Endothelial cell of umbilical vein (primary cell): ENCODE measurements at regions not wholly inside any gene's neighbourhood (a gene's known extent, or its start where the extent isn't known, plus 50 kb on each side); places are given as distances from the start of the nearest gene placed in this dataset.

Experiments used
- BruUV-seq: library from RNA; stranded (reverse); fragments of 400-500 nt; replicated peaks from 2 replicates; lab custom pipeline; 2021; lab: Mats Ljungman, UMichigan
- CTCF ChIA-PET: fragments of 300-600, 350-600 bp; sonication (Branson Sonifier 250); formaldehyde crosslinking; loops from one replicate; lab custom pipeline; 2021; ENCODE audit warnings: antibody characterized with exemption, inconsistent platforms; lab: Charles Lee
- POLR2A ChIA-PET: fragments of 300-600, 350-600 bp; sonication (Branson Sonifier 250); formaldehyde crosslinking; loops from one replicate; lab custom pipeline; 2021; ENCODE audit warnings: antibody characterized with exemption, inconsistent platforms; lab: Charles Lee
- DNase-seq: peaks from one replicate; pipeline ENCODE4 v3.0.0-alpha.2; 2011; ENCODE audit warnings: low read depth, low spot score
- FAIRE-seq: peaks from 2 replicates; lab custom pipeline; 2011; peaks lifted over from hg19 to GRCh38; lab: Jason Lieb, UNC
- H2AFZ ChIP-seq: 2 replicates; pipeline ENCODE4 v1.6.0; 2012; ENCODE audit warnings: low read depth, low read length, control low read depth, inconsistent platforms
- H3K27ac ChIP-seq: 2 replicates; pipeline ENCODE4 v1.5.1; 2011; ENCODE audit warnings: low read depth, mild to moderate bottlenecking, control low read depth, low read length, moderate library complexity; ENCODE audit not compliant: insufficient read depth
- H3K27me3 ChIP-seq, 2 experiments: 2 replicates each; pipeline versions ENCODE4 v1.6.0 to v1.6.1; 2011; ENCODE audit warnings: low read length in 2 of 2, mixed read lengths in 1 of 2; ENCODE audit not compliant: control insufficient read depth in 2 of 2, insufficient read depth in 2 of 2
- H3K36me3 ChIP-seq, 2 experiments: 2 replicates in 1 of 2; 3 replicates in 1 of 2; pipeline ENCODE4 v1.5.1; 2011; ENCODE audit warnings: low read length in 2 of 2, mild to moderate bottlenecking in 1 of 2, moderate library complexity in 1 of 2; ENCODE audit not compliant: control insufficient read depth in 2 of 2, insufficient read depth in 2 of 2; ENCODE audit errors: extremely low read depth in 1 of 2
- H3K4me1 ChIP-seq: 3 replicates; pipeline ENCODE4 v1.5.1; 2011; ENCODE audit warnings: mild to moderate bottlenecking, low read length; ENCODE audit not compliant: control insufficient read depth, insufficient read depth; ENCODE audit errors: extremely low read depth
- H3K4me2 ChIP-seq: 2 replicates; pipeline ENCODE4 v1.6.1; 2011; ENCODE audit warnings: low read length, control low read depth, mixed read lengths; ENCODE audit not compliant: insufficient read depth
- H3K4me3 ChIP-seq, 3 experiments: fragments of 200-600 bp in 1 of 3; sonication (generic), shearing (Covaris generic) in 1 of 3; replicated peaks in 1 of 3; 2 replicates each; pipeline ENCODE4 v1.5.1; 2011 to 2016; ENCODE audit warnings: control low read depth in 3 of 3, low read length in 3 of 3, mild to moderate bottlenecking in 2 of 3, inconsistent platforms in 1 of 3, low read depth in 1 of 3, moderate library complexity in 1 of 3; ENCODE audit not compliant: insufficient read depth in 1 of 3
- H3K79me2 ChIP-seq: 2 replicates; pipeline ENCODE4 v1.6.0; 2012; ENCODE audit warnings: low read length, inconsistent platforms; ENCODE audit not compliant: control insufficient read depth, insufficient read depth
- H3K9ac ChIP-seq: replicated peaks from 2 replicates; pipeline ENCODE3; 2011; ENCODE audit warnings: low read length, control low read depth; ENCODE audit not compliant: insufficient read depth; ENCODE audit errors: extremely low read depth
- H3K9me1 ChIP-seq: replicated peaks from 3 replicates; pipeline ENCODE4 v1.6.0; 2011; ENCODE audit warnings: mild to moderate bottlenecking, low read length; ENCODE audit not compliant: control insufficient read depth, insufficient read depth; ENCODE audit errors: extremely low read depth
- H3K9me3 ChIP-seq: replicated peaks from 2 replicates; pipeline ENCODE4 v1.5.1; 2012; ENCODE audit warnings: low read length, inconsistent platforms; ENCODE audit not compliant: control insufficient read depth, insufficient read depth
- H4K20me1 ChIP-seq: replicated peaks from 2 replicates; pipeline ENCODE3; 2011; ENCODE audit warnings: mild to moderate bottlenecking, low read length; ENCODE audit not compliant: control insufficient read depth, insufficient read depth; ENCODE audit errors: extremely low read depth
- CTCF ChIP-seq, 2 donors: IDR thresholded peaks; 1 replicate in 1 of 2; 2 replicates in 1 of 2; pipeline ENCODE4 v1.5.1; 2011; ENCODE audit warnings: low read length in 2 of 2, mild to moderate bottlenecking in 2 of 2, moderate library complexity in 2 of 2, control low read depth in 1 of 2, inconsistent platforms in 1 of 2, low read depth in 1 of 2; ENCODE audit not compliant: insufficient read depth in 1 of 2; ENCODE audit errors: extremely low read depth in 1 of 2
- EZH2 ChIP-seq: IDR thresholded peaks from 2 replicates; pipeline ENCODE4 v1.6.1; 2012; ENCODE audit warnings: borderline replicate concordance, low read depth, mild to moderate bottlenecking, moderate library complexity, low read length, inconsistent platforms; ENCODE audit not compliant: severe bottlenecking
- FOS ChIP-seq: IDR thresholded peaks from 2 replicates; pipeline ENCODE4 v1.6.1; 2011; ENCODE audit warnings: mild to moderate bottlenecking, low read length, moderate library complexity, borderline replicate concordance; ENCODE audit not compliant: insufficient read depth
- GATA2 ChIP-seq: IDR thresholded peaks from 2 replicates; pipeline ENCODE4 v1.7.0; 2011; ENCODE audit warnings: low read depth, mild to moderate bottlenecking, moderate library complexity, mixed read lengths, low read length; ENCODE audit not compliant: insufficient read length, insufficient read depth
- JUN ChIP-seq: IDR thresholded peaks from 2 replicates; pipeline ENCODE4 v1.6.1; 2011; ENCODE audit warnings: borderline replicate concordance, low read depth; ENCODE audit not compliant: insufficient read length, insufficient read depth
- MAX ChIP-seq: IDR thresholded peaks from 2 replicates; pipeline ENCODE4 v1.6.1; 2011; ENCODE audit not compliant: insufficient read depth, insufficient read length
- MYC ChIP-seq: IDR thresholded peaks from one replicate; pipeline ENCODE4 v1.6.1; 2011; ENCODE audit warnings: mild to moderate bottlenecking, low read depth, low read length
- POLR2A ChIP-seq: IDR thresholded peaks from 2 replicates; pipeline ENCODE4 v1.6.1; 2012; ENCODE audit warnings: low read depth, mild to moderate bottlenecking, control low read depth, low read length
- POLR2AphosphoS5 ChIP-seq: IDR thresholded peaks from 2 replicates; pipeline ENCODE4 v1.6.1; 2012; ENCODE audit warnings: low read depth, mild to moderate bottlenecking, control low read depth, low read length, moderate library complexity; ENCODE audit not compliant: insufficient read depth
- dilution Hi-C: fragments of 300-500 bp; cut with MboI; formaldehyde crosslinking; loops from one replicate; pipeline ENCODE4 v1.15.0; 2019; ENCODE audit warnings: low sequenced_read_pairs; ENCODE audit not compliant: extremely low pct_ligation_motif_present
- intact Hi-C: fragments of 100-400 bp; cut with micrococcal nuclease; formaldehyde crosslinking; loops from one replicate; pipeline ENCODE4 v1.10.0; 2022

GRCh38 chr9:85244856-85245255, 496.9 kb downstream of the AGTPBP1 start:
- Histone ChIP-seq H3K4me2 (no peak overlapping the region), H3K9me3 (no peaks in the 10 kb centered on the region), H3K4me3 (no peak overlapping the region), H3K79me2 (no peaks in the 10 kb centered on the region), H3K9ac (no peak overlapping the region), H4K20me1 (no peaks in the 10 kb centered on the region), H3K27me3 (peaks cover 3 to 11% of the 10 kb centered on the region in 2 experiments), H3K4me1 (no peaks in the 10 kb centered on the region), H2AFZ (no peak overlapping the region), H3K36me3 (no peaks in the 10 kb centered on the region), H3K27ac (no peak overlapping the region), H3K9me1 (no peaks in the 10 kb centered on the region)
- TF ChIP-seq FOS (no peak), POLR2AphosphoS5 (no peak), POLR2A (no peak), EZH2 (no peak), MAX (no peak), CTCF (IDR thresholded peaks at IDR 0.05; ENCODE audit: extremely low read depth in 1 of 2, insufficient read depth in 1 of 2, low read depth in 1 of 2, low read length in 2 of 2) (no peak)
- ChIA-PET POLR2A (no interaction called here), CTCF (no interaction called here)
- DNase-seq (no peak), FAIRE-seq (no peak)
- intact Hi-C loops, result no loop called here
- dilution Hi-C loops, result no loop called here
- no TSS peak for BruUV-seq

- no peaks in the 10 kb centered on the region for H3K79me2 ChIP-seq
- DNase-seq, result no peak
- dilution Hi-C loops (no loop called here), intact Hi-C loops (no loop called here)
- no peak overlapping the region for H3K27ac ChIP-seq
- H3K27me3 ChIP-seq, result peaks cover 3 to 16% of the 10 kb centered on the region in 2 experiments
- H3K4me1 ChIP-seq, result no peaks in the 10 kb centered on the region
- CTCF ChIA-PET, result interaction anchor here (1.2 kb wide), 1 partner anchor 101 kb away, joined by 4 read pairs; no protein-coding TSS in a partner anchor
- no peaks in the 10 kb centered on the region for H4K20me1 ChIP-seq
- no peaks in the 10 kb centered on the region for H3K36me3 ChIP-seq
- no peak overlapping the region for H3K4me2 ChIP-seq
- H3K9me1 ChIP-seq, result no peaks in the 10 kb centered on the region
- POLR2A ChIA-PET, result no interaction called here
- FAIRE-seq, result no peak
- H2AFZ ChIP-seq, result no peak overlapping the region
- TF ChIP-seq CTCF (IDR thresholded peaks at IDR 0.05; ENCODE audit: extremely low read depth in 1 of 2, insufficient read depth in 1 of 2, low read depth in 1 of 2, low read length in 2 of 2) (no peak), POLR2A (no peak), FOS (no peak), MYC (no peak), JUN (no peak), GATA2 (no peak), POLR2AphosphoS5 (no peak), MAX (no peak), EZH2 (no peak)
- H3K4me3 ChIP-seq, result no peak overlapping the region
- no peaks in the 10 kb centered on the region for H3K9me3 ChIP-seq
- no TSS peak for BruUV-seq
- H3K9ac ChIP-seq, result no peak overlapping the region
Observed at GRCh38 chr9:85243977-85244376, 497.8 kb downstream of the AGTPBP1 start.
